ENCODE measurements at regions not wholly inside any gene's neighbourhood (a gene's known extent, or its start where the extent isn't known, plus 50 kb on each side); places are given as distances from the start of the nearest gene placed in this dataset.
"Not testable (repeated sequence)": the region's sequence is repeated elsewhere in the genome, so short reads cannot be mapped to it uniquely, and the experiment has no call there.

- no peak for DNase-seq (ENCODE audit: low read depth)
These were observed 214.3 kb upstream of the SGO1 start for GRCh38 chr3:20400281-20400680.

- no peak for DNase-seq (ENCODE audit: low read depth)
These were observed 210.3 kb upstream of the SGO1 start for GRCh38 chr3:20396335-20396734.

GRCh38 chr3:20395692-20396091, 209.7 kb upstream of the SGO1 start:
- DNase-seq (ENCODE audit: low read depth), result no peak

- DNase-seq (ENCODE audit: low read depth), result no peak
These were observed 208.2 kb upstream of the SGO1 start for GRCh38 chr3:20394243-20394642.

- DNase-seq (ENCODE audit: low read depth), result no peak
These were observed 205.6 kb upstream of the SGO1 start for GRCh38 chr3:20391644-20392043.

GRCh38 chr3:20388971-20389370, 203.0 kb upstream of the SGO1 start:
- no peak for DNase-seq (ENCODE audit: low read depth)

- no peak for DNase-seq (ENCODE audit: low read depth)
These were observed 194.3 kb upstream of the SGO1 start for GRCh38 chr3:20380295-20380694.

GRCh38 chr3:20378315-20378714, 192.3 kb upstream of the SGO1 start:
- DNase-seq (ENCODE audit: low read depth), result no peak

GRCh38 chr3:20376665-20377217, 190.7 kb upstream of the SGO1 start:
- no peak for DNase-seq (ENCODE audit: low read depth)

GRCh38 chr3:20375302-20375701, 189.3 kb upstream of the SGO1 start:
- no peak for DNase-seq (ENCODE audit: low read depth)

GRCh38 chr3:20370273-20371063, 184.5 kb upstream of the SGO1 start:
- not testable (repeated sequence) for DNase-seq (ENCODE audit: low read depth)

- no peak for DNase-seq (ENCODE audit: low read depth)
These were observed 175.0 kb upstream of the SGO1 start for GRCh38 chr3:20361000-20361399.

GRCh38 chr3:20353286-20353685, 167.3 kb upstream of the SGO1 start:
- no peak for DNase-seq (ENCODE audit: low read depth)

- DNase-seq (ENCODE audit: low read depth), result no peak
These were observed 166.7 kb upstream of the SGO1 start for GRCh38 chr3:20352546-20353179.

GRCh38 chr3:20350449-20350848, 164.4 kb upstream of the SGO1 start:
- no peak for DNase-seq (ENCODE audit: low read depth)

- DNase-seq (ENCODE audit: low read depth), result no peak
These were observed 160.9 kb upstream of the SGO1 start for GRCh38 chr3:20346916-20347315.

GRCh38 chr3:20346369-20346768, 160.4 kb upstream of the SGO1 start:
- DNase-seq (ENCODE audit: low read depth), result no peak

- DNase-seq (ENCODE audit: low read depth), result no peak
These were observed 158.5 kb upstream of the SGO1 start for GRCh38 chr3:20344400-20344959.

- no peak for DNase-seq (ENCODE audit: low read depth)
These were observed 157.8 kb upstream of the SGO1 start for GRCh38 chr3:20343790-20344189.

- DNase-seq (ENCODE audit: low read depth), result peak; percentile 1
These were observed 154.4 kb upstream of the SGO1 start for GRCh38 chr3:20340324-20340928.

GRCh38 chr3:20336572-20336971, 150.6 kb upstream of the SGO1 start:
- DNase-seq (ENCODE audit: low read depth), result no peak

GRCh38 chr3:20334842-20335241, 148.8 kb upstream of the SGO1 start:
- DNase-seq (ENCODE audit: low read depth), result no peak

GRCh38 chr3:20327889-20328288, 141.9 kb upstream of the SGO1 start:
- DNase-seq (ENCODE audit: low read depth), result no peak

Data from T-helper 22 cell (primary cell).